Fibroblast of the conjunctiva (primary cell): ENCODE measurements at regions not wholly inside any gene's neighbourhood (a gene's known extent, or its start where the extent isn't known, plus 50 kb on each side); places are given as distances from the start of the nearest gene placed in this dataset.
"Not testable (repeated sequence)": the region's sequence is repeated elsewhere in the genome, so short reads cannot be mapped to it uniquely, and the experiment has no call there.

Experiments used
- DNase-seq: peaks from one replicate; pipeline ENCODE4 v3.0.0-alpha.2; 2010; ENCODE audit warnings: low read depth

DNA sequence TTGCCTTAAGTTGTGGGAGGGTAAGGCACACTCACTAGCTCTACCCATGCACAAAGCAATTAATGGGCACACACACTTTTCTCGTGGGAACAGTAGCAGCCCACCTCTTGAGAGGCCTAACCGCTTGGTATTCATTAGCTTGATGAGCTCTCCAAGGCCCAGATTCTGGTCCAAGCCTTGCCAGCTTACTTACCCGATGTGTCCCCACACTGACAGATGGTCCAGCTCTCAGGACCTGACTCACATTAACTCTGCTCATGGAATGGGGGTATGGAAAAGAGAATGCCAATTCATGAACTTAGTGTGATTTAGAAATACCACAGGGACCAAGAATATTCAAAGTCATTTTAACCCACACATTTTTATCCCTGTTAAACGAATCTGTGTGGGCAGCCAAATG lies 106.8 kb upstream of the CACHD1 start:
- no peak for DNase-seq

DNA sequence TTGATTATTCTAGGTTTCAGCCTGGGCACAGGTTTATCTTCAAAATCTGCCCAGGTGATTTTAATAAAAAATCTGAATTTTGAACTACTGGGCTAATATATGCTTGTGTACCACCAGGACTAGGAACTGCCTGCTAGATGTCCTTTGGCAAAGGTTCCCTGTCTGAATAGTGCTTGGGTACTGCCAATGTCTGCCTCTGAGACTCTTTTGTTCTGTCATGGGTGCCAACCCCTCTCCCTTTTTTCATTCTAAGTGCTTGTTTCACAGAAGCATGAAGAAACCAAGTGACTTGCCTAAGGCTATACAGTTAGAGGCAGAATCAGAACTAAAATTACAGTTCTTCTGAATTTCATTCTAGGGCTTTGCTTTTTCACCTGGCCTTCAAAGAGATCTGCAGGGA lies 106.3 kb upstream of the CACHD1 start:
- no peak for DNase-seq

DNA sequence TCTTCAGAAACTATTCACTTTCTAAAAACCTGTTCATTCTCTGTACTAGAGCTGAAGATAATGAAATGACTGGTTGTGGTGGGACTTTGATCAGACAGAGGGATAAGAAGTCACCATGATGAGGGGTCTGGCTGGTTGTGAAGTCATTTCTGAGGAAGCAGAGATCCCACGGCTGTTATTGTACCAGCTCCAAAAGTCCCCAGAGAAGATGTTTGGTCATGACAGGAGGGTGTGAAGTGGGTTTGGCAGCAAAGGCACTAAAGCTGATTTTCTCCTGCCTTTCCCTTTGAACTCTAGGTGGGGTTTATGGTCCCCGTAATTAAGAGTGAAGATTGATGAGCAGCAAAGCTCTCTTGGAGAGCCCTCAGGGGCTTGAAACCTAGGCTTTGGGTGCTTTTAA lies 103.1 kb upstream of the CACHD1 start:
- DNase-seq = no peak

DNA sequence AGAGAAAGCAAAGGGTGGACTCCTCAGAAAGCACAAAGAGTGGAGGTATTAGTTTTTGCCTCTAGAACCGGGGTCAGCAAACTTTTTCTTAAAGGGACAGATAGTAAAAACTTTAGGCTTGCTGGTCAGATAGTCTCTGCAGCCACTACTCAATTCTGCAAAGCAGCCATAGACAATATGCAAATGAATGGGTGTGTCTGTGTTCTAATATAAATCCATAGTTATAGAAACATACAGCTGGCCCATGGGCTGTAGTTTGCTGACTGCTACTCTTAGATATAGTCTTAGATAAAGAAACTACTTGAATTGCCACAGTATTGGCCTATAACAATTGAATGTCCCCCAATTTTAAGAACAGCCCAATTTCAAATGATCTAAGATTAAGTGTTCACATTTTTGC lies 101.6 kb upstream of the CACHD1 start:
- DNase-seq = no peak

DNA sequence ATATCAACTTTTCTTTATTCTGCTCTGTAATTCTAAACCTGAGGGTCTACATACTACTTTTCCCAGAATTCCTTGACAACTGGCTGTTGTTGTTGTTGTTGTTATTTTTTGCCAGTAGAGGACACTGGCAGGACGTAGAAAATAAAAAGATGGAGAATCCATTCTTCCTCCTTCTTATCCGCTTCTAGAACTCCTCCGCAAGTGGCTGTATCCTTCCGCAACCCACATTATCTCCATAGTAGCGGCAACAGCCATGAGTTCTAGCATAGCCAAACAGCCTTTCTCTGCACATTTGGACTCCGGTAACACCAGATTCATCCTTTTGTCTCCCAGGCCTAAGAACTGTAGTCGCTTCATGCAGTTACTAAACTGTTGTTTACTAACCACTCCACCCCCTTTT lies 91.1 kb upstream of the CACHD1 start:
- no peak for DNase-seq

DNA sequence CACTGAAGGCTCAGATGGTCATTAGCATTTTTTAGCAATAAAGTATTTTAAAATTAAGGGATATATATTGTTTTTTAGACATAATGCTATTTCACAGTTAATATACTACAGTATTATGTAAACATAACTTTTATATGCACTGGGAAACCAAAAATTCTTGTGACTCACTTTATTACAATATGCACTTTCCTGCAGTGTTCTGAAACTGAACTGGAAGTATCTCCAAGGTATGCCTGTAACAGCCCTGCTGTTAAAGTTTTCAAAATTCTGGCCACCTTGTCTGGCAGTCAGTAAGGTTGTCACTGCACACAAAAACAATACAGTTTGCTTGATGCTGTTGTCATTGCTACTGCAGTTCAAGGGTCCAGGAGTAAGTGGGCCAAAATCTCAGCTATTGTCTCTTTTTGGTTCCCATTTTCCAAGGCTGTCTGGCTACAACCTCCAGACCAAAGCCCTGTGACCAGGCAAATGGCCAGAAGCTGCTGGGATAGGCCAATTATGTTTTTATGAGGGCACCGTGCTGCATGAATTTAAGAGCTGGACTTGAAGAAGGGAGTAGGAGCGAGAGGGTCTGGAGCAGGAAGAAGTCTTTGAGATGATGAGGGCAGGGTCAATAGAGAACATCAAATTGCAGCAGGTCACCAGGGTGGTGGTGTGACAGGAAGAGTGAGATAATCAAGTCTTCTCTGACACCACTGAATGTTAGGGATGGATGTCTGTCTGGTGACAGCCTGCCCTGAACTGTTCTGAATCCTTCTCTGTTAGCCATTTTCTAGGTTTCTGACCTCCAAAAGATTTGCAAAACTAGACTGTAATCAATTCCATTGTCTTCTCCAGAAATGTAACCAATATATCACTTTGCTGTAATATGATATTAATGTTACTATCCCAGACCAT lies 82.3 kb upstream of the CACHD1 start:
- no peak for DNase-seq

DNA sequence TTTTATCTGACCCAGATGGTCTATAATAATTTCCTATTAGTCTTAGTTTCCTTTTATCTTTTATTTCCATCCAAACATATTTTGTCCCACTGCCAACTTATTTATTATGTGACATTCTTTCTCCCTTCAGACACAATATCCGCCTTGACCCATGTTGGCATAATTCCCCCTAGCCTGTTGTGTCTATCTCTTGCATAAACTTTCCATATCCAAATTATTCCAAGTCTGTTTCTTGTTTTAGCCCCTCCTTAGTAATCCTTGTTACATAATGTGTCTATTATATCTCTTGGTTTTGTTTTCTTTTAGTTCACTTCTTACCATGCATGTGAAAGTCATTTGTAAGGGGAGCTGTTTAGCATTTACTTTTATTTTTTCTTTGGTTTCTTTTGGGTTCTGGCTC lies 81.6 kb upstream of the CACHD1 start:
- DNase-seq = no peak

DNA sequence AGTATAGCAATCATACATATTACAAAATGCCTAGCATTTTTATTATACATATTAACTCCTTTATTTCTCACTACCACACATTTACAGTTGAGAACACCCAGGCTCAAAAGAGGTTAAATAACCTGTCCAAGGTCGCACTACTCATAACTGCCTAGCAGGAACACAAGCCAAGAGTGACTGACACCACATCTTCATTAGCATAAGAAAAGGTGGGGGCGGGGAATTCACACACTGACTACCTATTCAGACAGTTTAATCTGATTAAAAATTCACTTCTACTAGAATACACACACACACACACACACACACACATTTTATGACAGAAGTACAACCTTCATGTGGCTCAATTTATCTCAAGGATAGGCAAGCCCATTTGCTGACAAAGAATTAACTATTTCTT lies 77.8 kb upstream of the CACHD1 start:
- DNase-seq = no peak

DNA sequence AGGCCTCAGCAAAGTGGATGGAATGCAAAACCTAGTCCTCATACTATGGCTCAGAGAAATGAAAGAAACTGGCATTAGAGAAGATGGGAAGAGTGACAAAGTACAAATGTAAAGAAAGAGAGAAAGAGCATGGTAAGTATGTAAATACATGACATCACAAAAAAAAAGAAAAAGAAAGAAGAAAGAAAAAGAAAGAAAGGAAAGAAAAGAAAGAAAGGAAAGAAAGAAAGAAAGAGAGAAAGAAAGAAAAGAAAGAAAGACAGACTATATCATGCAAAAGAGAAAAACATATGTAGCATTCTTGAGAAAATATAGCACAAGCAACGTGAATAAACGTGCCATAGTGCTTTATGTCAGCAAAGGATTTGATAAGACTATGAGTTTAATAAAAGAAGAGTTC lies 76.1 kb upstream of the CACHD1 start:
- DNase-seq = no peak

DNA sequence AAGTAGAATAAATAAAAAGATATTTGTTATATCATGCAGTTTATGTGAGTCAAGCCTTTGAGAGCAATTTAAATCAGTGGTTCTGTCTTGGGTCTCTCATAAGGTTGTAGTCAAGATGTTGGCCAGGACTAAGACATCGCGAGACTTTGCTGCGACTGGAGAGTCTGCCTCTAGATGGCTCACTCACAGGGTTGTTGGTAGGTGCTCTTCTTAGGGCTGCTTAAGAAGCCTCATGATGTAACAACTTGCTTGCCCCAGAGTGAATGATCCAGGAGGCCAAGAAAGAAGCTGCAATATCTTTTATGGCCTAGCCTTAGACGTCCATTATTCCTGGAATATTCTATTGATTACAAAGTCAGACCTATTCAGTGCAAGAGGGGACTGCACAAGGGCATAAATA lies 73.1 kb upstream of the CACHD1 start:
- no peak for DNase-seq

DNA sequence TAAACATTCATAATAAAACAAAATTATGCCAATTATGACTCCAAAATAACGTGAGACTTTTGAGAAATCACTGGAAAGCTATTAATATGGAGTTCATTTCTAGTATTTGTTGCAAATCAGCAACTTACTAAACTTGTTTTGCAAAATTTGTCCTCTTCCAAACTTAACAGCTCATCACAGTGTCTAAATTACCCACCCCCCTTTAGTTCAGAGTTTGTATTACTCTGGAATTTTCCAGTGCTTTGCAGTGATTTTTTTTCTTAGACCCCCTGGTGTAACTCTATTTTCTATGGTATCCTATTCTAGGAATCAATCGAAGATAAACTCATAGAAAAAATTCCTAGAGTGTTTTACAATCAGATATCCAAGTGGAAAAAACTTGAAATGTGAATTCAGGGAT lies 72.4 kb upstream of the CACHD1 start:
- no peak for DNase-seq

DNA sequence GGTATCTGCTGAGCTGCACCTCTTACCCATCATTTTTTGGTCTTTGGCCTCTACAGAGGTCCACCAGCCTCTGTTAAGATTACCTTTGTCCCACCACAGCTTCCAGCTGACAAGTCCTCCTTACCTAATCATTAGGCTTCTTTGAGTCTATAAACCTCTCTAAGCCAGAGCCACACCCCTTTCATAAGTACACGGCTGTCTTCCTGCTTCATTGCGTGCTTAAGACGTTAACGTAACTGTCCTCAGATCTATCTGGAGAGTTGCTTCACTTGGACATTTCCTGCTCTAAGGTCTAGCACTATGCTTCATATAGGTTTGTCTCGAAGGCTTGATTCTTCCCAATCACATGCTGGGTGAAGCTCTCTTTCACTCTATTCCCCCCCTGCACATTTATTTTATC lies 71.0 kb upstream of the CACHD1 start:
- no peak for DNase-seq

DNA sequence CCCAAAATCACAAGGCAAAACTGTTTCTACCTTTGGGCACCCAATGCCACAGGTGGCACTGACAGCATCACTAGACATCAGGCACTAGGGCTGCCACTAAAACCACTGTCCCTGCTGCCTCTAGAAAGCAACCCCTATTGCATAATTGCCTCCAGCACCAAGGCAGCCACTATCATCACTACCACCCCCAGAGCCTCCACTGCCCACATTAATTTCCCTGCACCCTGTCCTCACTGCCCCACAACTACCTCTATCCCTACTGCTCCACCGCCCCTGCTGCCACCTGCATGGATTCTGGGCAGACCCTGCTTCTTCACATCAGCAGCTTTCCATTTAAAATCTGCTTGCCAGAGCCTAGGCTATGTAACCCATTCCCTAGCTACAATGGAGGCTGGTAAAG lies 68.6 kb upstream of the CACHD1 start:
- no peak for DNase-seq

DNA sequence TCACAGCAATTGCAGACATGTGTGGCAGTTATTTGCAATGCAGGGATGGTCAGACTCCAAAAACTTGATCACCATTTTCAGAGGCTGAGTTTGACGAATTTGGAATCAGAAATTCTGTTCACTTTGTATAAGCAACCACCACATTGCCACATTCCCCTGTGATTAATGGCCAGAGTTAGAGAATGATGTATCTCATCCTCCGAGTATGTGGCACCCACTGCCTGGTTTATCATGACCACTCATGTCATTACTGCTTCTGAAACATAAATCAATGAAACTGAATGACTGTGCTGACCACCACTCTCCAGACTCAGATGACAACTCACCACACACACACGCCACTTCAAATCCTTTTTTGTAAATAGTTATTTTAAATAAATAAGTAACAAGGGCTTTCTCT lies 66.6 kb upstream of the CACHD1 start:
- DNase-seq = no peak

DNA sequence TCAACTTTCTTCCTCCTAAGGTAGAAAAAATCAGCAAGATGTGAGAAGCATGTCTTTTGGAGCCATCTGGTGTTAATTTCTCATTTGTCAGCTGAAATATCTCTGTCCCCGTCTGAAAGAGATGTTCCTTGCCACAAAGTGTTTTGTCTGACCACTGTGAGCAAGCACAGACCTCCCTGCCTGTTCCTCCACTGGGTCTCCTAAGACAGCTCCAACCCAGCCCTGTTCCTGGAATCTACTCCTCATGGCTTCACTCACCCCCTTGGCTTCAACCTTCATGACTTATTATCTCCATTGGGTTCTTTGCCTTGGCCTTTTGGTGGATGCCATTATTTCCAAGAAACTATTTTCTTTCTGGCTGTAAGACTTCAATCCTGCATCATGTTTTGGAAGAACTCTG lies 65.7 kb upstream of the CACHD1 start:
- no peak for DNase-seq

DNA sequence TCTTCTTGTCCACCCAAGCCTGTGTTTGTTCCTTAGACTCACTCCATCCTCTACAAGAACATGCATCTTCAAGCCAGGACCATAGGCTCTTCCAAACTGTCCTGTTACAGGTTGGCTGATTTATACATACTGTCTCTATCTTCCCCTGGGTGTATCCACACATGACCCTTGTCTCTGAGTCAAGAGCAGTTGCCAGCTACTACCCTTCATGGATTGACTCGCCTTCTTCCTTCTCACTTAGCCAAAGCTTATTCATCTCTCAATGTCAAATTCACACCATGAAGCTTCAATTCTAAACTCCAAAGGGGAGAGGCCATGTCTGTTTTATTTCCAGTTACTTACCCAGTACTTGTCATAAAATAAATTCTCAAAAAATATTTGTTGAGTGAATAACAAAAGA lies 64.1 kb upstream of the CACHD1 start:
- DNase-seq = no peak

DNA sequence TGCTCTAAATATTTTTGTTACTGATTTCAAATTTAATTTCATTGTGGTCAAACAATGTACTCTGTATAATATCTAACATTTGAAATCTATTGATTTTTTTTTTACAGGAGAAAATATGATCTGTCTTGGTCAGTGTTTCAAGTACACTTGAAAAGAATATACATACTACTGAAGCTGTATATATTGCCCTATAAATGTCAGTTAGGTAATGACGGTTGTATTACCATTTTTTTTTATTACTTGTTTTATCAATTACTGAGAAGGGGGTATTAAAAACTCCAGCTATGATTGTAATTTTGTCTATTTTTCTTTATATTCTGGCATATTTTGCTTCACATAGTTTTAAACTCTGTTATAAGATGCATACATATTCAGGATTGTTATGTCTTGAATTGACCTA lies 59.7 kb upstream of the CACHD1 start:
- DNase-seq = no peak

DNA sequence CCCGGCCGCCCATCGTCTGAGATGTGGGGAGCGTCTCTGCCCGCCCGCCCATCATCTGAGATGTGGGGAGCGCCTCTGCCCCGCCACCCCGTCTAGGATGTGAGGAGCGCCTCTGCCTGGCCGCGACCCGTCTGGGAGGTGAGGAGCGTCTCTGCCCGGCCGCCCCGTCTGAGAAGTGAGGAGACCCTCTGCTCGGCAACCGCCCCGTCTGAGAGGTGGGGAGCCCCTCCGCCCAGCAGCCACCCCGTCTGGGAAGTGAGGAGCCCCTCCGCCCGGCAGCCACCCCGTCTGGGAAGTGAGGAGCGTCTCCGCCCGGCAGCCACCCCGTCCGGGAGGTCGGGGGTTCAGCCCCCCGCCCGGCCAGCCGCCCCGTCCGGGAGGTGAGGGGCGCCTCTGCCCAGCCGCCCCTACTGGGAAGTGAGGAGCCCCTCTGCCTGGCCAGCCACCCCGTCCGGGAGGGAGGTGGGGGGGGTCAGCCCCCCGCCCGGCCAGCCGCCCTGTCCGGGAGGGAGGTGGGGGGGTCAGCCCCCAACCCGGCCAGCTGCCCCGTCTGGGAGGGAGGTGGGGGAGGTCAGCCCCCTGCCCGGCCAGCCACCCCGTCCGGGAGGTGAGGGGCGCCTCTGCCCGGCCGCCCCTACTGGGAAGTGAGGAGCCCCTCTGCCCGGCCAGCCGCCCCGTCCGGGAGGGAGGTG lies 54.9 kb upstream of the CACHD1 start:
- DNase-seq = not testable (repeated sequence)

DNA sequence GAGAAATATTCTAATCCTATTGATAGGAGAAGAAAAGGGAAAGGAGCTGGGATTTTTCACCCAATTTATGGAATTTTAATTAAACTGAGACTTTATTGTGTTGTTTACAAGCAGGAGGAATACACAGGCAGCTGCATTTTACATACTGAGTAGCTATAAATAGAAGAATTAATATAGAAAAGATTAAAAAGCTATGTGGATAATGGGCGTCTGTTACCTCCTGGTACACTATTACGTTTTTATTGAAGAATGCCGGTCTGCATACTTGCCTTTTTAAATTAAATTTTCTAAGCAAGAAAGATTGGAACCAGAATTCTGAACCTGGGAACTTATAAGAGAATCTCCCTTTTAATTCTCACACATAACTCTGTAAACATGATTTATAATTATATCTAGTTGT lies 52.1 kb upstream of the CACHD1 start:
- DNase-seq = no peak
